Activated CD4-positive, alpha-beta T cell treated with anti-CD3 and anti-CD28 coated beads, Interleukin-2, amount 50 U/mL, for 1 hour (primary cell): ENCODE measurements at regions not wholly inside any gene's neighbourhood (a gene's known extent, or its start where the extent isn't known, plus 50 kb on each side); places are given as distances from the start of the nearest gene placed in this dataset.

Source experiments
- DNase-seq: peaks from one replicate; pipeline ENCODE4 v3.0.0-alpha.2; 2020

- no peak for DNase-seq
Observed at GRCh38 chr13:73879346-73880015, 254.7 kb downstream of the KLF12 start.

GRCh38 chr13:73877399-73877798 is 256.8 kb downstream of the KLF12 start:
- DNase-seq: no peak

GRCh38 chr13:73876323-73876722 is 257.9 kb downstream of the KLF12 start:
- DNase-seq: no peak

- DNase-seq: no peak
Observed at GRCh38 chr13:73873940-73874830, 260.0 kb downstream of the KLF12 start.

GRCh38 chr13:73872397-73872796 is 261.8 kb downstream of the KLF12 start:
- no peak for DNase-seq

- DNase-seq: no peak
Observed at GRCh38 chr13:73870970-73871935, 263.0 kb downstream of the KLF12 start.

- DNase-seq: no peak
Observed at GRCh38 chr13:73870036-73870741, 264.0 kb downstream of the KLF12 start.

GRCh38 chr13:73865027-73865426 is 269.2 kb downstream of the KLF12 start:
- DNase-seq: no peak

GRCh38 chr13:73861136-73861535 is 273.1 kb downstream of the KLF12 start:
- DNase-seq: no peak

GRCh38 chr13:73860501-73860900 is 273.7 kb downstream of the KLF12 start:
- DNase-seq: no peak

- DNase-seq: no peak
Observed at GRCh38 chr13:73859841-73860240, 274.4 kb downstream of the KLF12 start.

GRCh38 chr13:73857106-73857505 is 277.1 kb downstream of the KLF12 start:
- no peak for DNase-seq

- DNase-seq: no peak
Observed at GRCh38 chr13:73851104-73851503, 283.1 kb downstream of the KLF12 start.

GRCh38 chr13:73850104-73850873 is 283.9 kb downstream of the KLF12 start:
- no peak for DNase-seq

- no peak for DNase-seq
Observed at GRCh38 chr13:73849292-73849691, 284.9 kb downstream of the KLF12 start.

- DNase-seq: no peak
Observed at GRCh38 chr13:73844986-73845385, 289.2 kb downstream of the KLF12 start.

- DNase-seq: no peak
Observed at GRCh38 chr13:73842626-73843025, 291.6 kb downstream of the KLF12 start.

- DNase-seq: no peak
Observed at GRCh38 chr13:73842184-73842583, 292.0 kb downstream of the KLF12 start.

- no peak for DNase-seq
Observed at GRCh38 chr13:73837147-73837546, 297.1 kb downstream of the KLF12 start.

GRCh38 chr13:73835138-73835721 is 299.0 kb downstream of the KLF12 start:
- DNase-seq: no peak
